ENCODE measurements at regions not wholly inside any gene's neighbourhood (a gene's known extent, or its start where the extent isn't known, plus 50 kb on each side); places are given as distances from the start of the nearest gene placed in this dataset.

GRCh38 chr6:105886066-105886813 lies 199.9 kb upstream of the PRDM1 start:
- TF ChIP-seq POLR2A (IDR thresholded peaks at IDR 0.05; ENCODE audit: low read depth, low read length) (no peak), POLR2AphosphoS5 (IDR thresholded peaks at IDR 0.05; ENCODE audit: low read depth, low read length) (no peak), TAF1 (IDR thresholded peaks at IDR 0.05; ENCODE audit: borderline replicate concordance, low read depth, low read length) (no peak)

All from GM12892 (cell line).